ENCODE measurements at regions not wholly inside any gene's neighbourhood (a gene's known extent, or its start where the extent isn't known, plus 50 kb on each side); places are given as distances from the start of the nearest gene placed in this dataset.

- TF ChIP-seq CTCF (IDR thresholded peaks at IDR 0.05), result no peak
- no peak for TF ChIP-seq POLR2A (IDR thresholded peaks at IDR 0.05)
These were observed 482.6 kb upstream of the ZNF717 start for GRCh38 chr3:76267851-76268380.
